Endothelial cell of umbilical vein (primary cell): ENCODE measurements at regions not wholly inside any gene's neighbourhood (a gene's known extent, or its start where the extent isn't known, plus 50 kb on each side); places are given as distances from the start of the nearest gene placed in this dataset.

ENCODE experiments used
- BruUV-seq: library from RNA; stranded (reverse); fragments of 400-500 nt; replicated peaks from 2 replicates; lab custom pipeline; 2021; lab: Mats Ljungman, UMichigan
- CTCF ChIA-PET: fragments of 300-600, 350-600 bp; sonication (Branson Sonifier 250); formaldehyde crosslinking; loops from one replicate; lab custom pipeline; 2021; ENCODE audit warnings: antibody characterized with exemption, inconsistent platforms; lab: Charles Lee
- POLR2A ChIA-PET: fragments of 300-600, 350-600 bp; sonication (Branson Sonifier 250); formaldehyde crosslinking; loops from one replicate; lab custom pipeline; 2021; ENCODE audit warnings: antibody characterized with exemption, inconsistent platforms; lab: Charles Lee
- DNase-seq: peaks from one replicate; pipeline ENCODE4 v3.0.0-alpha.2; 2011; ENCODE audit warnings: low read depth, low spot score
- FAIRE-seq: peaks from 2 replicates; lab custom pipeline; 2011; peaks lifted over from hg19 to GRCh38; lab: Jason Lieb, UNC
- H2AFZ ChIP-seq: 2 replicates; pipeline ENCODE4 v1.6.0; 2012; ENCODE audit warnings: low read depth, low read length, control low read depth, inconsistent platforms
- H3K27ac ChIP-seq: 2 replicates; pipeline ENCODE4 v1.5.1; 2011; ENCODE audit warnings: low read depth, mild to moderate bottlenecking, control low read depth, low read length, moderate library complexity; ENCODE audit not compliant: insufficient read depth
- H3K27me3 ChIP-seq, 2 experiments: 2 replicates each; pipeline versions ENCODE4 v1.6.0 to v1.6.1; 2011; ENCODE audit warnings: low read length in 2 of 2, mixed read lengths in 1 of 2; ENCODE audit not compliant: control insufficient read depth in 2 of 2, insufficient read depth in 2 of 2
- H3K36me3 ChIP-seq, 2 experiments: 2 replicates in 1 of 2; 3 replicates in 1 of 2; pipeline ENCODE4 v1.5.1; 2011; ENCODE audit warnings: low read length in 2 of 2, mild to moderate bottlenecking in 1 of 2, moderate library complexity in 1 of 2; ENCODE audit not compliant: control insufficient read depth in 2 of 2, insufficient read depth in 2 of 2; ENCODE audit errors: extremely low read depth in 1 of 2
- H3K4me1 ChIP-seq: 3 replicates; pipeline ENCODE4 v1.5.1; 2011; ENCODE audit warnings: mild to moderate bottlenecking, low read length; ENCODE audit not compliant: control insufficient read depth, insufficient read depth; ENCODE audit errors: extremely low read depth
- H3K4me2 ChIP-seq: 2 replicates; pipeline ENCODE4 v1.6.1; 2011; ENCODE audit warnings: low read length, control low read depth, mixed read lengths; ENCODE audit not compliant: insufficient read depth
- H3K4me3 ChIP-seq, 3 experiments: fragments of 200-600 bp in 1 of 3; sonication (generic), shearing (Covaris generic) in 1 of 3; replicated peaks in 1 of 3; 2 replicates each; pipeline ENCODE4 v1.5.1; 2011 to 2016; ENCODE audit warnings: control low read depth in 3 of 3, low read length in 3 of 3, mild to moderate bottlenecking in 2 of 3, inconsistent platforms in 1 of 3, low read depth in 1 of 3, moderate library complexity in 1 of 3; ENCODE audit not compliant: insufficient read depth in 1 of 3
- H3K79me2 ChIP-seq: 2 replicates; pipeline ENCODE4 v1.6.0; 2012; ENCODE audit warnings: low read length, inconsistent platforms; ENCODE audit not compliant: control insufficient read depth, insufficient read depth
- H3K9ac ChIP-seq: replicated peaks from 2 replicates; pipeline ENCODE3; 2011; ENCODE audit warnings: low read length, control low read depth; ENCODE audit not compliant: insufficient read depth; ENCODE audit errors: extremely low read depth
- H3K9me1 ChIP-seq: replicated peaks from 3 replicates; pipeline ENCODE4 v1.6.0; 2011; ENCODE audit warnings: mild to moderate bottlenecking, low read length; ENCODE audit not compliant: control insufficient read depth, insufficient read depth; ENCODE audit errors: extremely low read depth
- H3K9me3 ChIP-seq: replicated peaks from 2 replicates; pipeline ENCODE4 v1.5.1; 2012; ENCODE audit warnings: low read length, inconsistent platforms; ENCODE audit not compliant: control insufficient read depth, insufficient read depth
- H4K20me1 ChIP-seq: replicated peaks from 2 replicates; pipeline ENCODE3; 2011; ENCODE audit warnings: mild to moderate bottlenecking, low read length; ENCODE audit not compliant: control insufficient read depth, insufficient read depth; ENCODE audit errors: extremely low read depth
- CTCF ChIP-seq, 2 donors: IDR thresholded peaks; 1 replicate in 1 of 2; 2 replicates in 1 of 2; pipeline ENCODE4 v1.5.1; 2011; ENCODE audit warnings: low read length in 2 of 2, mild to moderate bottlenecking in 2 of 2, moderate library complexity in 2 of 2, control low read depth in 1 of 2, inconsistent platforms in 1 of 2, low read depth in 1 of 2; ENCODE audit not compliant: insufficient read depth in 1 of 2; ENCODE audit errors: extremely low read depth in 1 of 2
- EZH2 ChIP-seq: IDR thresholded peaks from 2 replicates; pipeline ENCODE4 v1.6.1; 2012; ENCODE audit warnings: borderline replicate concordance, low read depth, mild to moderate bottlenecking, moderate library complexity, low read length, inconsistent platforms; ENCODE audit not compliant: severe bottlenecking
- FOS ChIP-seq: IDR thresholded peaks from 2 replicates; pipeline ENCODE4 v1.6.1; 2011; ENCODE audit warnings: mild to moderate bottlenecking, low read length, moderate library complexity, borderline replicate concordance; ENCODE audit not compliant: insufficient read depth
- GATA2 ChIP-seq: IDR thresholded peaks from 2 replicates; pipeline ENCODE4 v1.7.0; 2011; ENCODE audit warnings: low read depth, mild to moderate bottlenecking, moderate library complexity, mixed read lengths, low read length; ENCODE audit not compliant: insufficient read length, insufficient read depth
- JUN ChIP-seq: IDR thresholded peaks from 2 replicates; pipeline ENCODE4 v1.6.1; 2011; ENCODE audit warnings: borderline replicate concordance, low read depth; ENCODE audit not compliant: insufficient read length, insufficient read depth
- MAX ChIP-seq: IDR thresholded peaks from 2 replicates; pipeline ENCODE4 v1.6.1; 2011; ENCODE audit not compliant: insufficient read depth, insufficient read length
- MYC ChIP-seq: IDR thresholded peaks from one replicate; pipeline ENCODE4 v1.6.1; 2011; ENCODE audit warnings: mild to moderate bottlenecking, low read depth, low read length
- POLR2A ChIP-seq: IDR thresholded peaks from 2 replicates; pipeline ENCODE4 v1.6.1; 2012; ENCODE audit warnings: low read depth, mild to moderate bottlenecking, control low read depth, low read length
- POLR2AphosphoS5 ChIP-seq: IDR thresholded peaks from 2 replicates; pipeline ENCODE4 v1.6.1; 2012; ENCODE audit warnings: low read depth, mild to moderate bottlenecking, control low read depth, low read length, moderate library complexity; ENCODE audit not compliant: insufficient read depth
- dilution Hi-C: fragments of 300-500 bp; cut with MboI; formaldehyde crosslinking; loops from one replicate; pipeline ENCODE4 v1.15.0; 2019; ENCODE audit warnings: low sequenced_read_pairs; ENCODE audit not compliant: extremely low pct_ligation_motif_present
- intact Hi-C: fragments of 100-400 bp; cut with micrococcal nuclease; formaldehyde crosslinking; loops from one replicate; pipeline ENCODE4 v1.10.0; 2022

- H3K4me3 ChIP-seq = no peak overlapping the region
- intact Hi-C loops (no loop called here), dilution Hi-C loops (no loop called here)
- no peaks in the 10 kb centered on the region for H3K27me3 ChIP-seq
- H3K9me3 ChIP-seq = peaks cover 1% of the 10 kb centered on the region
- BruUV-seq = no TSS peak
- no peak overlapping the region for H3K9ac ChIP-seq
- H3K9me1 ChIP-seq = no peaks in the 10 kb centered on the region
- DNase-seq (no peak), FAIRE-seq (no peak)
- CTCF ChIA-PET = no interaction called here
- H3K4me1 ChIP-seq = no peaks in the 10 kb centered on the region
- H2AFZ ChIP-seq = no peak overlapping the region
- no peaks in the 10 kb centered on the region for H4K20me1 ChIP-seq
- POLR2A ChIA-PET = no interaction called here
- H3K79me2 ChIP-seq = no peaks in the 10 kb centered on the region
- H3K4me2 ChIP-seq = no peak overlapping the region
- TF ChIP-seq MAX (no peak), EZH2 (no peak)
- H3K27ac ChIP-seq = no peak overlapping the region
- H3K36me3 ChIP-seq = no peaks in the 10 kb centered on the region
Observed at GRCh38 chr2:59484673-59485072, 1068.8 kb downstream of the BCL11A start.

GRCh38 chr2:59463426-59463825, 1090.0 kb downstream of the BCL11A start:
- Histone ChIP-seq H3K36me3 (no peaks in the 10 kb centered on the region), H3K4me1 (no peaks in the 10 kb centered on the region), H3K4me2 (no peak overlapping the region), H3K9me3 (peaks cover 2% of the 10 kb centered on the region), H3K9ac (no peak overlapping the region), H4K20me1 (no peaks in the 10 kb centered on the region), H3K27ac (no peak overlapping the region), H2AFZ (no peak overlapping the region), H3K9me1 (no peaks in the 10 kb centered on the region), H3K27me3 (no peaks in the 10 kb centered on the region), H3K4me3 (no peak overlapping the region), H3K79me2 (no peaks in the 10 kb centered on the region)
- intact Hi-C loops (no loop called here), dilution Hi-C loops (no loop called here)
- TF ChIP-seq JUN (no peak), MAX (no peak), EZH2 (no peak), POLR2AphosphoS5 (no peak), CTCF (IDR thresholded peaks at IDR 0.05; ENCODE audit: extremely low read depth in 1 of 2, insufficient read depth in 1 of 2, low read depth in 1 of 2, low read length in 2 of 2) (no peak), FOS (no peak), POLR2A (no peak), MYC (no peak), GATA2 (no peak)
- DNase-seq (no peak), FAIRE-seq (no peak)
- no TSS peak for BruUV-seq
- CTCF ChIA-PET = no interaction called here
- POLR2A ChIA-PET = no interaction called here
